ENCODE measurements at regions not wholly inside any gene's neighbourhood (a gene's known extent, or its start where the extent isn't known, plus 50 kb on each side); places are given as distances from the start of the nearest gene placed in this dataset.

DNA sequence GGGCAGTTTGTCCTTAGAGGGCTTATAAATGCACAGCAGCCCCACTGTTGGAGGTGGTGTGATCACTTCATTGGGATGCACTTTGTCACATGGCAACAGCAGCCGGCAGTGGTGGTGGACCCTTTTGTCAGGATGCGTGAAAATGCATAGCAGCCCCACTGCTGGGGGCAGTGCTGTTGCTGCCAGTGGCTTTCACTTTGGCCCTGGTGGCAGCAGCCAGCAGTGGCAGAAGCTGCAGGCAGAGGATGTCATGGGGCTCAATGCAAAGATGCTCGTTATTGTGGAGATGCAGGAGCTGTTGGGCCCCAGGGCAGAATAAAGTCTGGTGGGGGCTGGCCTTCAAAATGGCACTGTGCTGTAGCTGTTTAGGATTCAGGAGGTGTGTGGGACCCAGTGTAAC, 173.0 kb upstream of the DAAM1 start:
- TF ChIP-seq CTCF (IDR thresholded peaks at IDR 0.05; ENCODE audit: extremely low read depth in 1 of 2, insufficient read depth in 1 of 2, low read depth in 1 of 2, low read length in 2 of 2) (no peak), POLR2A (IDR thresholded peaks at IDR 0.05; ENCODE audit: low read depth, low read length) (no peak), EZH2 (IDR thresholded peaks at IDR 0.05; ENCODE audit: borderline replicate concordance, low read depth, low read length, severe bottlenecking) (no peak), MAX (IDR thresholded peaks at IDR 0.05; ENCODE audit: insufficient read depth, insufficient read length) (no peak), JUN (IDR thresholded peaks at IDR 0.05; ENCODE audit: borderline replicate concordance, insufficient read depth, insufficient read length, low read depth) (no peak), POLR2AphosphoS5 (IDR thresholded peaks at IDR 0.05; ENCODE audit: insufficient read depth, low read depth, low read length) (no peak), GATA2 (IDR thresholded peaks at IDR 0.05; ENCODE audit: insufficient read depth, insufficient read length, low read depth, low read length) (no peak), MYC (IDR thresholded peaks at IDR 0.05; ENCODE audit: low read depth, low read length) (no peak)
